AG04450 (cell line): ENCODE measurements at regions not wholly inside any gene's neighbourhood (a gene's known extent, or its start where the extent isn't known, plus 50 kb on each side); places are given as distances from the start of the nearest gene placed in this dataset.
"Not testable (repeated sequence)": the region's sequence is repeated elsewhere in the genome, so short reads cannot be mapped to it uniquely, and the experiment has no call there.

Experiments
- CTCF ChIA-PET: fragments of 300-600, 350-600 bp; formaldehyde crosslinking; extraction: SDS; loops from one replicate; lab custom pipeline; 2022; ENCODE audit warnings: antibody characterized with exemption, inconsistent platforms; lab: Charles Lee
- POLR2A ChIA-PET: fragments of 350-600 bp; formaldehyde crosslinking; extraction: SDS; loops from one replicate; lab custom pipeline; 2021; ENCODE audit warnings: antibody characterized with exemption, inconsistent platforms; lab: Yijun Ruan, JAX
- DNase-seq: peaks from one replicate; pipeline ENCODE4 v3.0.0-alpha.2; 2011; ENCODE audit warnings: low read depth, low spot score
- H3K27ac ChIP-seq: one replicate; pipeline ENCODE4 v1.5.1; 2012; ENCODE audit warnings: low read depth, low read length, control low read depth
- H3K27me3 ChIP-seq: one replicate; pipeline ENCODE4 v1.6.0; 2012; ENCODE audit warnings: low read length; ENCODE audit not compliant: control insufficient read depth, insufficient read depth
- H3K4me3 ChIP-seq: 2 replicates; pipeline ENCODE4 v1.5.1; 2011; ENCODE audit warnings: mild to moderate bottlenecking, low read depth, low read length, control low read depth
- H3K9me3 ChIP-seq: 2 replicates; pipeline ENCODE4 v1.5.1; 2012; ENCODE audit warnings: low read length; ENCODE audit not compliant: control insufficient read depth, insufficient read depth
- CTCF ChIP-seq: IDR thresholded peaks from 2 replicates; pipeline ENCODE4 v1.5.1; 2011; ENCODE audit warnings: low read depth, low read length, control low read depth, inconsistent platforms

GRCh38 chr6:150521482-150521881 is 78.2 kb upstream of the PLEKHG1 start:
- DNase-seq: no peak
- no peak overlapping the region for H3K4me3 ChIP-seq
- no peaks in the 10 kb centered on the region for H3K27me3 ChIP-seq
- no peak for TF ChIP-seq CTCF
- H3K9me3 ChIP-seq: no peaks in the 10 kb centered on the region
- CTCF ChIA-PET: no interaction called here
- no peak overlapping the region for H3K27ac ChIP-seq
- POLR2A ChIA-PET: no interaction called here

- CTCF ChIA-PET, DNase-seq, H3K4me3 ChIP-seq, POLR2A ChIA-PET, H3K27ac ChIP-seq, H3K9me3 ChIP-seq, H3K27me3 ChIP-seq: not testable (repeated sequence)
Observed at GRCh38 chr6:150523216-150523615, 76.5 kb upstream of the PLEKHG1 start.

GRCh38 chr6:150525300-150525699 is 74.4 kb upstream of the PLEKHG1 start:
- Histone ChIP-seq H3K9me3 (no peaks in the 10 kb centered on the region), H3K4me3 (no peak overlapping the region), H3K27me3 (no peaks in the 10 kb centered on the region), H3K27ac (no peak overlapping the region)
- CTCF ChIA-PET: no interaction called here
- POLR2A ChIA-PET: no interaction called here
- DNase-seq: no peak
- TF ChIP-seq CTCF: no peak

GRCh38 chr6:150527100-150527499 is 72.6 kb upstream of the PLEKHG1 start:
- no peak for TF ChIP-seq CTCF
- CTCF ChIA-PET: no interaction called here
- DNase-seq: no peak
- Histone ChIP-seq H3K9me3 (no peaks in the 10 kb centered on the region), H3K27me3 (no peaks in the 10 kb centered on the region), H3K27ac (no peak overlapping the region), H3K4me3 (no peak overlapping the region)
- POLR2A ChIA-PET: no interaction called here

- POLR2A ChIA-PET: no interaction called here
- H3K27me3 ChIP-seq: no peaks in the 10 kb centered on the region
- DNase-seq: no peak
- TF ChIP-seq CTCF: no peak
- H3K9me3 ChIP-seq: no peaks in the 10 kb centered on the region
- CTCF ChIA-PET: interaction anchor here (0.6 kb wide), 1 partner anchor 133 kb away, joined by 4 read pairs; no protein-coding TSS in a partner anchor
- no peak overlapping the region for H3K27ac ChIP-seq
- H3K4me3 ChIP-seq: no peak overlapping the region
Observed at GRCh38 chr6:150528648-150529285, 70.9 kb upstream of the PLEKHG1 start.
